HG03045 (cell line): ENCODE measurements at regions not wholly inside any gene's neighbourhood (a gene's known extent, or its start where the extent isn't known, plus 50 kb on each side); places are given as distances from the start of the nearest gene placed in this dataset.

Experiments used
- ATAC-seq: cut with Tn5 transposase; IDR thresholded peaks from one replicate; pipeline ENCODE4 v1.9.1; 2021; ENCODE audit warnings: mild to moderate bottlenecking, moderate library complexity; ENCODE audit not compliant: unreplicated experiment

- ATAC-seq, result no peak
These were observed 275.6 kb downstream of the ZNF621 start for GRCh38 chr3:40800343-40800742.

DNA sequence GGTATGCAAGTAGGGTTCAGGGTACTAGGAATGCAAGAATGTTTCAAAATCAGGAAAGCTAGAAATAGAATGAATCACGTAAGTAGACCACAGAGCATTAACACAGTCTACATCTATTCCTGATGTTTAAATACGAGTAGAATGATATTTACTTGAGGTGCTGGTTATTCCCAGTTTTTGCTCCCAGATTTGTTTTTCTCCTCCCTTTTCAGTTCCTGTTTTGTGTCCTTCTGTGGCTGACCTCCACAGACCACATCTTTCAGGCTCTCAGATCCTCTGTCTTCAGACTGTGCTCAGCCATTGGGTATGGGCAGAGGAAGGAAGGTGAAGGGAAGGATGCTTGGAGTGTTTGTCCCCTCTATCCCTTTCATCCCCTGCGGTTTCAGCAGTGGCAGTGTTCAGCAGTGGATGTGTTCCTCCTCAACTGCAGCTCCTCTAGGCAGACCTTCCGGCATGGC lies 276.6 kb downstream of the ZNF621 start:
- ATAC-seq, result no peak

DNA sequence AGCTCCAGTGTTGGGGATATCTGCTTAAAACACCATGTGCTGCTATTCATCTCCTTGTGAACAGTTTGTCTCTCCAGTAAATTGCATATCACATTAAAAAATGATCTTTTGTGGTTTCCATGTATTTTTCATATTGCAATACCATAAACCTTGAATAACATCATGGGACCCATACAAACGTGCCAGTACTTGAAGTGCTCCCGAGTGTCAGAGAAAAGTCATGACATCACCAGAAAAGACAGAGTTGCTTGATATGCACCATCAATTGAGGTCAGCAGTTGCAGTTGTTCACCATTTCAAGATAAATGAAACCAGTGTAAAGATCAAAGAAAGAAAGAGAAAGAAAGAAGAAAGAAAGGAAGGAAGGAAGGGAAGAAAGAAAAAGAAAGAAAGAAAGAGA lies 278.6 kb downstream of the ZNF621 start:
- ATAC-seq, result no peak

GRCh38 chr3:40805456-40805855 lies 280.7 kb downstream of the ZNF621 start:
- no peak for ATAC-seq

DNA sequence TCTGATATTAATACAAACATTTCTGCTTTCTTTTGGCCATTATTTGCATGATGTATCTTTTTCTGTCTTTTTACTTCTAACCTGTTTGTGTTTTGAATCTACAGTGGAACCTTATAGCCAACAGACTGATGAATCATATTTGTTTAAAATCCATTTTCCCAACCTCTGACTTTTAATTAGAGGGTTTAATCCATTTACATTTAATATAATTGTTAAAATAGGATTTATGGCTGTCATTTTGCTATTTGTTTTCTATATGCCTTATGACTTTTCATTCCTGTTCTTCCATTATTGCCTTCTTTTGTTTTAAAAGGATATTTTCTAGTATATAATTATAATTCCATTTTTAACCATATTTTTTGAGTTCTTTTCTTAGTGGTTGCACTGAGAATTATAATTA lies 286.1 kb downstream of the ZNF621 start:
- no peak for ATAC-seq

DNA sequence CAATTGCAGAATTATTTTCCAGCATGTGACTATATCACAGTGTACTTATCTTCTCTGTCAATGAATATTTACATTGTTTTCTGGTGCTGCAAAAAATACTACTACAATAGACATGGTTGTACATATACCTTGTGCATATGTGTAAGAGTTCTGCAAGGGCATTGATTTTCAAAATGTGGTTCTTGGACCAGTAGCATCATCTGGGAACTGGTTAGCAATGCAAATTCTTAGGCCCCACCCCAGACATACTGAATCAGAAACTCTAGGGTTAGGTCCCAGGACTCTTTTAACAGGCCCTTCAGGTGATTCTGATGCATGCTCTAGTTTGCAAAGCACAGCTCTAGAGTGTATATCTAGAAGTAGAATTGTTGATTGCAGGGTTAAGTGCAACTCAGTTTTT lies 292.3 kb downstream of the ZNF621 start:
- no peak for ATAC-seq

DNA sequence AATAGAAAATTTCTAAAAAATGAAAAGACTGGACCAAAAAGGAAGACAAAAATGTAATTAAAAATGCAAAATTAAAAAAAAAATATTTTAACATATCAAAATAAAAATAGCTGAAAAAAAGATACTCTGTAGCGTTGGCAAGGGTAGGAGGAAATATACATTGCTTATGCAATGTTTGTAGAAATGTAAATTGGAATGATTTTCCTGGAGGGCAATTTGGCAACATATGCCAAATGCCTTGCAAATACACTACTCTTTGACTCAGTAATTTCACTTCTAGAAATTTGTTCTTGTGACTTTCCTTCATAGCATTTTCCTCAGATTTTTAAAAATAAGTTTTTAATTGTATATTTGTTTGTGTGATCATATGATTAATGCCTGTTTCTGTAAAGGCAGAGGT lies 296.6 kb downstream of the ZNF621 start:
- ATAC-seq, result no peak

- no peak for ATAC-seq
These were observed 302.5 kb downstream of the ZNF621 start for GRCh38 chr3:40827226-40827625.

- ATAC-seq, result no peak
These were observed 303.4 kb downstream of the ZNF621 start for GRCh38 chr3:40827942-40828688.

- ATAC-seq, result no peak
These were observed 304.1 kb downstream of the ZNF621 start for GRCh38 chr3:40828741-40829415.

GRCh38 chr3:40829876-40830275 lies 305.1 kb downstream of the ZNF621 start:
- ATAC-seq, result no peak

- no peak for ATAC-seq
These were observed 312.5 kb downstream of the ZNF621 start for GRCh38 chr3:40837300-40837699.

GRCh38 chr3:40841131-40841530 lies 316.4 kb downstream of the ZNF621 start:
- no peak for ATAC-seq

DNA sequence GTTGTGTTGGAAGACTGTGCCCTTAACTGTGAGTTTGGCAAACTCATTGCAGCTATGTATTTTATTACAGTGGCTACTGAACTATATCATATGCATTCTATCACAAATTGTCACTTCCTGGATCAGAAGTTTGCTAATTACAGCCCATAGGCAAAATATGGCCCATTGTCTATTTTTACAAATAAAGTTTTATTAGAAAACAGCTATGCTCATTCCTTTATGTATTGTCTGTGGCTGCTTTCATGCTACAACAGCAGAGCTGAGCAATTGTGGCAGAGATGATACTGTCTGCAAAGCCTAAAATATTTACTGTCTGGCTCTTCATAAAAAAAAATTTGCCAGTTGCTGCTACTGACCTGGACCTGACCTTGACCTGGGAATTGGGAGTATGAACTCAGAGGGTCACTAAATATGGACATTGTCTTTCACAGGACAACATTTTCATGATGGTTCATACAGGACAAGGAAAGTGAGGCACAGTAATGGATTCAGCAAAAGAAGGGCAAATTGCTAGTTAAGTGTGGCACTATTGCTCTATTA lies 316.9 kb downstream of the ZNF621 start:
- ATAC-seq, result no peak

GRCh38 chr3:40842714-40843113 lies 318.0 kb downstream of the ZNF621 start:
- no peak for ATAC-seq

DNA sequence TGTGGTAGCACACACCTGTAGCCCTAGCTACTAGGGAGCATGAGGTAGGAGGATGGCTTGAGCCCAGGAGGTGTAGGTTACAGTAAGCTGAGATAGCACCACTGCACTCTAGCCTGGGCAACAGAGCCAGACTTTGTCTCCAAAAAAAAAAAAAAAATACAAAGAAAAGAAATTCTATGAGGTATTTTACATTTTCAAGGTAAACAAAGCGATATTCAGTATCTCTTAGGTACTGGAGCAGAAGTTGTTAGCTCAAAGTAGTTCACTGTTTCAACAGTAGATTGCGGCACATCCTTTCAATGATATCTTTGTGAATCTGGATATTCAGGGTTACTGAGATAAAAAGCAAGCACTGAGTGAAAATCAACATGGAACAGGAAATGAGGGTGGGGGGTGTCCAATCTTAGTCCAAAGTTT lies 318.5 kb downstream of the ZNF621 start:
- no peak for ATAC-seq

DNA sequence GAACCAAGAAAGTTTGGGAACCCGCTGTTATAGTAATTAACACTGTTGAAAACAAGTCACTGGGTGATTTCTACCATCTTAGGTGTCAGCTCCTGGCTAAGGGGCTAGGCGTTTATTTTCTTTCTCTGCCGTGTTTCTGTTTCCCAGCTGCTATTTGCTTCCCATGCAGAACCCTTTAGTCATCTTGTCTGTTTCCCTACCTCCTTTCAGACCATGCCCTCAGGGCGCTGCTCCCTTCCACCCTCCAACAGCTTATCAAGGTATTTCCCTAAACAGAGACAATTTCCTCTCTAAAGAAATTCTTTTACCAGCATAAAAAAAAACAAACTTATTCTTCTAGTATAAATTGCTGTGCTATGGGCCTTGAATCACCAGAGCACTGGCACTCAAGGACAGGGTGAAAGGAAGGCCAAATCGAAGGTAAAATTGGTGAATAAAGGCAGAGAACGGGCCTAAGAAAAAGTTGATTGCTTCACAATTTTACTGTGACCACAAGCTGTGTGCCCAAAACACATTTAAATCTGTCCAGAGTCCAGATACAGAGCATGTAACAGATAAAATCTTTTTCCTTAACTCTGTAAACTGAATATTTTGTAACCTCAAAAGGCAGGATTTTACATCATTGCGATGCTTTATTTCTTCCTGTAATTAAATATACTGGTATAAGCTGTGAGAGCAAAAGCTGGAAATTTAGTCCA lies 319.2 kb downstream of the ZNF621 start:
- ATAC-seq, result no peak

DNA sequence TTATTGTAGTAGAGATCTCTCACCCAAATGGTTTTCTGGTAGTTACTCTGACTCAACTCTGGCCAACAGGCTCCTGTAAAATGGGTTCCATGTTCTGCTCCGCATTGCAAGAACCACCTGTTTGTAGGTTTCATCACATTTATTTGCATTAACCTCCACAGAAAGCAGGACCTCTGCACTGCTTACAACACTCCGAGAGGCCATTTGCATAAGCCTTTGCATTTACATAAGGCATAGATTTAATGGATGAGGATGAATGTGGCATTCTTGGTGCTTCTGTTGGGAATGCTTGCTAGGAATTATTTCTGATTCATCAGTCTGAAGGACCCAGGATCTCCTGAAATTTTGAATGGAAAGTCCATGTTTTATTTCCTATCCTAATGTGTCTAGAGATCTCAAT lies 320.1 kb downstream of the ZNF621 start:
- no peak for ATAC-seq

GRCh38 chr3:40845447-40845846 lies 320.7 kb downstream of the ZNF621 start:
- ATAC-seq, result no peak

DNA sequence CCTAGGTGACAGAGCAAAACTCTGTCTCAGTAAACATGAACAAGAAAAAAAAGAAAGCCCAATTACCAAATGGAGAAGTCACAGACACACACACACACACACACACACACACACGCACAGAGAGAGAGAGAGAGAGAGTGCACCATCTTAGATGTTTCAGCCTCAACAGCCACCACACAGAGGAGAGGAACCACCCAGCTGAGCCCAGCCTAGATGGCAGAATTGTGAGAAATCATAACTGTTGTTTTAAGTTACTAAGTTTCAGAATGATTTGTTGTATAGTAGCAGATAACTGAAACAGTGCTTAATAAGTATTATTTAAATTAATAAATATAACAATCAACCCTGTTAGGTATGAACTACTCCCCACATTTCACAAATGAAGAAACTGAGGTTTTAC lies 321.2 kb downstream of the ZNF621 start:
- no peak for ATAC-seq

DNA sequence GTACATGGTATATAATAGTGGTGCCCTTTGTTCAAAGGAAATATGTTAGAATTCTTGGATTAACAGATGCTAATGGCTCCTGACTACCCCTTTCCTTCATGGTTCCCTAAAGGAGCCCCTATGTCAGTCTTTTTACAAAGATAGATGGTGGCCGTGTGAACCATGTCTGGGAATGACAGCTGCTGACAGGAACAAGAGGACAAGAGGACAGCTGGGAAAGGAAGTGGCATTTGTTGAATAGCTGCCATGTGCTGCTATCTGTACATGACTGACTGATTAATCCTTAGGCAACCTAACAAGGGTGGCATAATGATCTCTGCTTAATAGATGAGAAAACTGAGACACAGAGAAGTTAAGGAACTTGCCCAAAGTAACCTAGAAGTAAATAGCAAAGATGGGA lies 321.7 kb downstream of the ZNF621 start:
- ATAC-seq, result no peak

- no peak for ATAC-seq
These were observed 322.8 kb downstream of the ZNF621 start for GRCh38 chr3:40847551-40847992.
